C1 segment of cervical spinal cord (tissue), 14 donors: ENCODE measurements at regions not wholly inside any gene's neighbourhood (a gene's known extent, or its start where the extent isn't known, plus 50 kb on each side); places are given as distances from the start of the nearest gene placed in this dataset.
"Not testable (repeated sequence)": the region's sequence is repeated elsewhere in the genome, so short reads cannot be mapped to it uniquely, and the experiment has no call there.

ENCODE experiments used
- DNase-seq, 14 donors: peaks; one replicate each; lab custom pipeline; 2025; lab: John Stamatoyannopoulos, UW

- no peak for DNase-seq
Measured at GRCh38 chr5:40150896-40151295, 528.8 kb upstream of the PTGER4 start.

- DNase-seq: no peak
Measured at GRCh38 chr5:40141896-40142295, 537.8 kb upstream of the PTGER4 start.

GRCh38 chr5:40141418-40141817, 538.3 kb upstream of the PTGER4 start:
- DNase-seq: no peak

GRCh38 chr5:40137223-40137622, 542.5 kb upstream of the PTGER4 start:
- DNase-seq: no peak

- no peak for DNase-seq
Measured at GRCh38 chr5:40134883-40135520, 544.7 kb upstream of the PTGER4 start.

- no peak for DNase-seq
Measured at GRCh38 chr5:40124367-40124766, 555.3 kb upstream of the PTGER4 start.

- no peak for DNase-seq
Measured at GRCh38 chr5:40121236-40121635, 558.5 kb upstream of the PTGER4 start.

GRCh38 chr5:40112875-40113274, 566.8 kb upstream of the PTGER4 start:
- DNase-seq: no peak

GRCh38 chr5:40111036-40111435, 568.7 kb upstream of the PTGER4 start:
- DNase-seq: not testable (repeated sequence)

- DNase-seq: not testable (repeated sequence)
Measured at GRCh38 chr5:40108764-40109390, 570.8 kb upstream of the PTGER4 start.

- not testable (repeated sequence) for DNase-seq
Measured at GRCh38 chr5:40107786-40108185, 571.9 kb upstream of the PTGER4 start.

GRCh38 chr5:40106847-40107246, 572.9 kb upstream of the PTGER4 start:
- DNase-seq: no peak

GRCh38 chr5:40098313-40098712, 581.4 kb upstream of the PTGER4 start:
- DNase-seq: no peak

- DNase-seq: no peak
Measured at GRCh38 chr5:40093550-40093949, 586.2 kb upstream of the PTGER4 start.

- no peak for DNase-seq
Measured at GRCh38 chr5:40089269-40089668, 590.4 kb upstream of the PTGER4 start.

GRCh38 chr5:40084614-40085013, 595.1 kb upstream of the PTGER4 start:
- no peak for DNase-seq

GRCh38 chr5:40082313-40082712, 597.4 kb upstream of the PTGER4 start:
- no peak for DNase-seq

- no peak for DNase-seq
Measured at GRCh38 chr5:40080191-40080590, 599.5 kb upstream of the PTGER4 start.

GRCh38 chr5:40078898-40079575, 600.7 kb upstream of the PTGER4 start:
- DNase-seq: no peak

- no peak for DNase-seq
Measured at GRCh38 chr5:40074826-40075225, 604.9 kb upstream of the PTGER4 start.

GRCh38 chr5:40073927-40074326, 605.8 kb upstream of the PTGER4 start:
- DNase-seq: no peak

GRCh38 chr5:40071870-40072269, 607.8 kb upstream of the PTGER4 start:
- no peak for DNase-seq

- no peak for DNase-seq
Measured at GRCh38 chr5:40066616-40067015, 613.1 kb upstream of the PTGER4 start.
